PC-9 (cell line): ENCODE measurements at regions not wholly inside any gene's neighbourhood (a gene's known extent, or its start where the extent isn't known, plus 50 kb on each side); places are given as distances from the start of the nearest gene placed in this dataset.

ENCODE experiments used
- EZH2 ChIP-seq: fragments of 200-600 bp; sonication (generic); IDR thresholded peaks from 2 replicates; pipeline ENCODE4 v1.8.0; 2017; ENCODE audit warnings: antibody characterized with exemption, low read depth
- TF ChIP-seq, protein P1 (sequence below): fragments of 200-600 bp; sonication (generic); conservative IDR thresholded peaks from 2 replicates; pipeline ENCODE4 v1.6.1; 2017; ENCODE audit warnings: mixed run types, antibody characterized with exemption, mild to moderate bottlenecking, moderate library complexity

DNA sequence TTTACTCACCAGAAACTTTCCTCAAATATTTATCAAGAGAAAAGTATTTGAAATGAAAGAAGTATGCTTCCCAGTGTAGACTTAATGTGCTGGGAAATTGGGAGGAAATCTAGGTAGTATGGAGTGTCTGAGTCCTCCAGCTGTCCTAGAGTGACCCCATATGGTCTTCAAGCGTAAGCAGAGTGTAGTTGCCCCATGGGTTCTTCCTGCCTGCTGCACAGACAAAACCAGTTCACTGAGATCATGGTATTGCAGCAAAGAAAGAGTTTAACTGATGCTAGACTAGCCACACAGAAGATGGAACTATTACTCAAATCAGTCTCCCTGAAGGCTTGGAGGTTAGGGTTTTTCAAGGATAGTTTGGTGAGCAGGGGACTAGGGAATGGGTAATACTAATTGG is 114.9 kb upstream of the PRLR start:
- TF ChIP-seq, protein P1, sequence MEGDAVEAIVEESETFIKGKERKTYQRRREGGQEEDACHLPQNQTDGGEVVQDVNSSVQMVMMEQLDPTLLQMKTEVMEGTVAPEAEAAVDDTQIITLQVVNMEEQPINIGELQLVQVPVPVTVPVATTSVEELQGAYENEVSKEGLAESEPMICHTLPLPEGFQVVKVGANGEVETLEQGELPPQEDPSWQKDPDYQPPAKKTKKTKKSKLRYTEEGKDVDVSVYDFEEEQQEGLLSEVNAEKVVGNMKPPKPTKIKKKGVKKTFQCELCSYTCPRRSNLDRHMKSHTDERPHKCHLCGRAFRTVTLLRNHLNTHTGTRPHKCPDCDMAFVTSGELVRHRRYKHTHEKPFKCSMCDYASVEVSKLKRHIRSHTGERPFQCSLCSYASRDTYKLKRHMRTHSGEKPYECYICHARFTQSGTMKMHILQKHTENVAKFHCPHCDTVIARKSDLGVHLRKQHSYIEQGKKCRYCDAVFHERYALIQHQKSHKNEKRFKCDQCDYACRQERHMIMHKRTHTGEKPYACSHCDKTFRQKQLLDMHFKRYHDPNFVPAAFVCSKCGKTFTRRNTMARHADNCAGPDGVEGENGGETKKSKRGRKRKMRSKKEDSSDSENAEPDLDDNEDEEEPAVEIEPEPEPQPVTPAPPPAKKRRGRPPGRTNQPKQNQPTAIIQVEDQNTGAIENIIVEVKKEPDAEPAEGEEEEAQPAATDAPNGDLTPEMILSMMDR, result no peak
- TF ChIP-seq EZH2, result no peak
